ENCODE measurements at regions not wholly inside any gene's neighbourhood (a gene's known extent, or its start where the extent isn't known, plus 50 kb on each side); places are given as distances from the start of the nearest gene placed in this dataset.
A peak's percentile ranks its signal among the peaks of the same experiment; 100 is the strongest.
"Not testable (repeated sequence)": the region's sequence is repeated elsewhere in the genome, so short reads cannot be mapped to it uniquely, and the experiment has no call there.

DNA sequence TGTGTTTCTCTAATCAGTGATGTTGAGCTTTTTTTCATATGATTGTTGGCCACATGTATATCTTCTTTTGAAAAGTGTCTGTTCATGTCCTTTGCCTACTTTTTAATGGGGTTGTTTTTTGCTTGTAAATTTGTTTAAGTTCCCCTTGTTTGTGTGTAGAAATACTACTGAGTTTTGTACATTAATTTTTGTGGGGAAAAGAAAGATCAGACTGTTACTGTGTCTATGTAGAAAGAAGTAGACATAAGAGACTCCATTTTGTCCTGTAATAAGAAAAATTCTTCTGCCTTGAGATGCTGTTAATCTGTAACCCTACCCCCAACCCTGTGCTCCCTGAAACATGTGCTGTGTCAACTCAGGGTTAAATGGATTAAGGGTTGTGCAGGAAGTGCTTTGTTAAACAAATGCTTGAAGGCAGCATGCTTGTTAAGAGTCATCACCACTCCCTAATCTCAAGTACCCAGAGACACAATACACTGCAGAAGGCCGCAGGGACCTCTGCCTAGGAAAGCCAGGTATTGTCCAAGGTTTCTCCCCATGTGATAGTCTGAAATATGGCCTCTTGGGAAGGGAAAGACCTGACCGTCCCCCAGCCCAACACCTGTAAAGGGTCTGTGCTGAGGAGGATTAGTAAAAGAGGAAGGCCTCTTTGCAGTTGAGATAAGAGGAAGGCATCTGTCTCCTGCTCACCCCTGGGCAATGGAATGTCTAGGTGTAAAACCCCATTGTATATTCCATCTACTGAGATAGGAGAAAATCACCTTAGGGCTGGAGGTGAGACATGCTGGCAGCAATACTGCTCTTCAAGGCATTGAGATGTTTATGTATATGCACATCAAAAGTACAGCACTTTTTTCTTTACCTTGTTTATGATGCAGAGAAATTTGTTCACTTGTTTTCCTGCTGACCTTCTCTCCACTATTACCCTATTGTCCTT lies 196.4 kb downstream of the JRKL start:
- H3K4me3 Mint-ChIP-seq; H2AFZ ChIP-seq; H4K20me1 ChIP-seq (replicated peaks; ENCODE audit: insufficient read depth); H3K36me3 ChIP-seq (ENCODE audit: insufficient read depth); ATAC-seq; H3K4me3 ChIP-seq; H3K79me2 ChIP-seq (replicated peaks; ENCODE audit: insufficient read depth); DNase-seq (ENCODE audit: low spot score); H3K27me3 ChIP-seq (ENCODE audit: insufficient read depth); H3K9me2 ChIP-seq (ENCODE audit: insufficient read depth); H3F3A ChIP-seq (replicated peaks; ENCODE audit: low read depth); H3K27me3 Mint-ChIP-seq (ENCODE audit: insufficient read depth, low read depth, poor library complexity): not testable (repeated sequence)
- Mint-ChIP-seq H3K4me1 (peaks cover 19% of the 10 kb centered on the region), H3K9me3 (peaks cover 23% of the 10 kb centered on the region), H3K36me3 (ENCODE audit: low read depth) (peaks cover 29% of the 10 kb centered on the region), H3K27ac (peak overlapping the region; percentile 84)
- Histone ChIP-seq H3K4me2 (0 out of 2 replicates have a peak overlapping the region, but pooled peaks have one; percentile 27), H3K27ac (ENCODE audit: low read depth) (peak overlapping the region; percentile 80; the same call in 1 of the 2 replicates), H3K4me1 (ENCODE audit: insufficient read depth) (peaks cover 19% of the 10 kb centered on the region)
- TF ChIP-seq, protein P1, sequence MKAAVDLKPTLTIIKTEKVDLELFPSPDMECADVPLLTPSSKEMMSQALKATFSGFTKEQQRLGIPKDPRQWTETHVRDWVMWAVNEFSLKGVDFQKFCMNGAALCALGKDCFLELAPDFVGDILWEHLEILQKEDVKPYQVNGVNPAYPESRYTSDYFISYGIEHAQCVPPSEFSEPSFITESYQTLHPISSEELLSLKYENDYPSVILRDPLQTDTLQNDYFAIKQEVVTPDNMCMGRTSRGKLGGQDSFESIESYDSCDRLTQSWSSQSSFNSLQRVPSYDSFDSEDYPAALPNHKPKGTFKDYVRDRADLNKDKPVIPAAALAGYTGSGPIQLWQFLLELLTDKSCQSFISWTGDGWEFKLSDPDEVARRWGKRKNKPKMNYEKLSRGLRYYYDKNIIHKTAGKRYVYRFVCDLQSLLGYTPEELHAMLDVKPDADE (IDR thresholded peaks at IDR 0.05): 0 out of 2 replicates have a peak, but pooled peaks have one; percentile 43
- TF ChIP-seq, protein P2, sequence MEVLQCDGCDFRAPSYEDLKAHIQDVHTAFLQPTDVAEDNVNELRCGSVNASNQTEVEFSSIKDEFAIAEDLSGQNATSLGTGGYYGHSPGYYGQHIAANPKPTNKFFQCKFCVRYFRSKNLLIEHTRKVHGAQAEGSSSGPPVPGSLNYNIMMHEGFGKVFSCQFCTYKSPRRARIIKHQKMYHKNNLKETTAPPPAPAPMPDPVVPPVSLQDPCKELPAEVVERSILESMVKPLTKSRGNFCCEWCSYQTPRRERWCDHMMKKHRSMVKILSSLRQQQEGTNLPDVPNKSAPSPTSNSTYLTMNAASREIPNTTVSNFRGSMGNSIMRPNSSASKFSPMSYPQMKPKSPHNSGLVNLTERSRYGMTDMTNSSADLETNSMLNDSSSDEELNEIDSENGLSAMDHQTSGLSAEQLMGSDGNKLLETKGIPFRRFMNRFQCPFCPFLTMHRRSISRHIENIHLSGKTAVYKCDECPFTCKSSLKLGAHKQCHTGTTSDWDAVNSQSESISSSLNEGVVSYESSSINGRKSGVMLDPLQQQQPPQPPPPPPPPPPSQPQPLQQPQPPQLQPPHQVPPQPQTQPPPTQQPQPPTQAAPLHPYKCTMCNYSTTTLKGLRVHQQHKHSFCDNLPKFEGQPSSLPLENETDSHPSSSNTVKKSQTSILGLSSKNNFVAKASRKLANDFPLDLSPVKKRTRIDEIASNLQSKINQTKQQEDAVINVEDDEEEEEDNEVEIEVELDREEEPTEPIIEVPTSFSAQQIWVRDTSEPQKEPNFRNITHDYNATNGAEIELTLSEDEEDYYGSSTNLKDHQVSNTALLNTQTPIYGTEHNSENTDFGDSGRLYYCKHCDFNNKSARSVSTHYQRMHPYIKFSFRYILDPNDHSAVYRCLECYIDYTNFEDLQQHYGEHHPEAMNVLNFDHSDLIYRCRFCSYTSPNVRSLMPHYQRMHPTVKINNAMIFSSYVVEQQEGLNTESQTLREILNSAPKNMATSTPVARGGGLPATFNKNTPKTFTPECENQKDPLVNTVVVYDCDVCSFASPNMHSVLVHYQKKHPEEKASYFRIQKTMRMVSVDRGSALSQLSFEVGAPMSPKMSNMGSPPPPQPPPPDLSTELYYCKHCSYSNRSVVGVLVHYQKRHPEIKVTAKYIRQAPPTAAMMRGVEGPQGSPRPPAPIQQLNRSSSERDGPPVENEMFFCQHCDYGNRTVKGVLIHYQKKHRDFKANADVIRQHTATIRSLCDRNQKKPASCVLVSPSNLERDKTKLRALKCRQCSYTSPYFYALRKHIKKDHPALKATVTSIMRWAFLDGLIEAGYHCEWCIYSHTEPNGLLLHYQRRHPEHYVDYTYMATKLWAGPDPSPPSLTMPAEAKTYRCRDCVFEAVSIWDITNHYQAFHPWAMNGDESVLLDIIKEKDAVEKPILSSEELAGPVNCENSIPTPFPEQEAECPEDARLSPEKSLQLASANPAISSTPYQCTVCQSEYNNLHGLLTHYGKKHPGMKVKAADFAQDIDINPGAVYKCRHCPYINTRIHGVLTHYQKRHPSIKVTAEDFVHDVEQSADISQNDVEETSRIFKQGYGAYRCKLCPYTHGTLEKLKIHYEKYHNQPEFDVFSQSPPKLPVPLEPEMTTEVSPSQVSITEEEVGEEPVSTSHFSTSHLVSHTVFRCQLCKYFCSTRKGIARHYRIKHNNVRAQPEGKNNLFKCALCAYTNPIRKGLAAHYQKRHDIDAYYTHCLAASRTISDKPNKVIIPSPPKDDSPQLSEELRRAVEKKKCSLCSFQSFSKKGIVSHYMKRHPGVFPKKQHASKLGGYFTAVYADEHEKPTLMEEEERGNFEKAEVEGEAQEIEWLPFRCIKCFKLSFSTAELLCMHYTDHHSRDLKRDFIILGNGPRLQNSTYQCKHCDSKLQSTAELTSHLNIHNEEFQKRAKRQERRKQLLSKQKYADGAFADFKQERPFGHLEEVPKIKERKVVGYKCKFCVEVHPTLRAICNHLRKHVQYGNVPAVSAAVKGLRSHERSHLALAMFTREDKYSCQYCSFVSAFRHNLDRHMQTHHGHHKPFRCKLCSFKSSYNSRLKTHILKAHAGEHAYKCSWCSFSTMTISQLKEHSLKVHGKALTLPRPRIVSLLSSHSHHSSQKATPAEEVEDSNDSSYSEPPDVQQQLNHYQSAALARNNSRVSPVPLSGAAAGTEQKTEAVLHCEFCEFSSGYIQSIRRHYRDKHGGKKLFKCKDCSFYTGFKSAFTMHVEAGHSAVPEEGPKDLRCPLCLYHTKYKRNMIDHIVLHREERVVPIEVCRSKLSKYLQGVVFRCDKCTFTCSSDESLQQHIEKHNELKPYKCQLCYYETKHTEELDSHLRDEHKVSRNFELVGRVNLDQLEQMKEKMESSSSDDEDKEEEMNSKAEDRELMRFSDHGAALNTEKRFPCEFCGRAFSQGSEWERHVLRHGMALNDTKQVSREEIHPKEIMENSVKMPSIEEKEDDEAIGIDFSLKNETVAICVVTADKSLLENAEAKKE (CRISPR knock-in tag; IDR thresholded peaks at IDR 0.05): peak; percentile 37; the same call in 1 of the 2 replicates
- TF ChIP-seq NANOG (IDR thresholded peaks at IDR 0.05; ENCODE audit: borderline replicate concordance): peak; percentile 52; the same call in 1 of the 2 replicates

DNA sequence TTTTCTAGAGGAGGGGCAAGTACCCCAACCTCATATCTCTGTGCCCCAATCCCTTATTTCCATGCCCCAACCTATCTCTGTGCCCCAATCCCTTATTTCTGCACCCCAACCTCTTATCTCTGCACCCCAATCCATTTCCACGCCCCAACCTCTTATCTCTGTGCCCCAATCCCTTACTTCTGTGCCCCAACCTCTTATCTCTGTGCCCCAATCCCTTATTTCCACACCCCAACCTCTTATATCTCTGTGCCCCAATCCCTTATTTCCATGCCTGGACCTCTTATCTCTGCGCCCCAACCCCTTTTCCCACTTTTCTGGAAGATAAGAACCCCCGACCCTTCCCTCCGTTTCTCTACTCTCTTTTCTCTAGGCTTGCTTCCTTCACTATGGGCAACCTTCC lies 199.0 kb downstream of the JRKL start:
- H3K27ac Mint-ChIP-seq; H4K20me1 ChIP-seq (replicated peaks; ENCODE audit: insufficient read depth); DNase-seq (ENCODE audit: low spot score); H2AFZ ChIP-seq; H3K9me2 ChIP-seq (ENCODE audit: insufficient read depth); H3K27ac ChIP-seq (ENCODE audit: low read depth); ATAC-seq; H3K4me2 ChIP-seq; H3K27me3 Mint-ChIP-seq (ENCODE audit: insufficient read depth, low read depth, poor library complexity); H3F3A ChIP-seq (replicated peaks; ENCODE audit: low read depth); H3K4me3 ChIP-seq; H3K79me2 ChIP-seq (replicated peaks; ENCODE audit: insufficient read depth); H3K27me3 ChIP-seq (ENCODE audit: insufficient read depth); H3K36me3 ChIP-seq (ENCODE audit: insufficient read depth): not testable (repeated sequence)
- H3K4me3 Mint-ChIP-seq: peak overlapping the region; percentile 14; the same call in 1 of the 3 replicates
- H3K9me3 Mint-ChIP-seq: peaks cover 23% of the 10 kb centered on the region
- peaks cover 29% of the 10 kb centered on the region for H3K36me3 Mint-ChIP-seq (ENCODE audit: low read depth)
- peaks cover 28% of the 10 kb centered on the region for H3K4me1 Mint-ChIP-seq
- H3K4me1 ChIP-seq (ENCODE audit: insufficient read depth): peaks cover 28% of the 10 kb centered on the region

Data from GM23338 (cell line).